ENCODE measurements at regions not wholly inside any gene's neighbourhood (a gene's known extent, or its start where the extent isn't known, plus 50 kb on each side); places are given as distances from the start of the nearest gene placed in this dataset.

DNA sequence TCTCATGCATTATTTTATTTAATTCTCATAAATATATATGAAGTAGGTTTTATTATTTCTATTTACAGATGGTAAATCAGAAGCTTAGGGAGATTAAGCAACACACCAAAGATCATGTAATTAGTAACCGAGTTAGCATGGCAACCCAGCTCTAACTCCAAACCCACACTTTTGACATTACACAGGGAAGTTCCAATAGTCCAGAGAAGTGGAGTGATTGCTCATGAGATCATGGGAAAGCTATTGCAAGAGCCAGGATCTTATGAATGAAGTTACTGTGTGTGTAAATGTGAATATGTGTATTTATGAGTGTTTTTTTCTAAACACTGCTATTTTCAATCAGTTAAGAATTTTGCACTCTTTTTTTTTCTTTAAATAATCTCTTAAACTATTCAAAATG, 225.8 kb upstream of the KIRREL3 start:
- peak in 2 of 8 experiments; percentile 56 to 69 for ATAC-seq (replicated peaks in 6 of 8)
- in situ Hi-C loops (cut with MboI; ENCODE audit: low pct_unique_long_range_greater_than_20kb in 2 of 9, low sequenced_read_pairs in 9 of 9, unreplicated experiment in 9 of 9): no loop called here
- WGBS, 10 experiments: 50 to 100% (median 83%) methylated on average over 1 of the region's 1 CpG; no CpG with 5 or more reads in 3 of the 10 experiments
- Histone ChIP-seq H3K4me3 (no peak overlapping the region), H3K4me1 (replicated peaks in 1 of 2) (no peaks in the 10 kb centered on the region), H3K27ac (no peak overlapping the region)

DNA sequence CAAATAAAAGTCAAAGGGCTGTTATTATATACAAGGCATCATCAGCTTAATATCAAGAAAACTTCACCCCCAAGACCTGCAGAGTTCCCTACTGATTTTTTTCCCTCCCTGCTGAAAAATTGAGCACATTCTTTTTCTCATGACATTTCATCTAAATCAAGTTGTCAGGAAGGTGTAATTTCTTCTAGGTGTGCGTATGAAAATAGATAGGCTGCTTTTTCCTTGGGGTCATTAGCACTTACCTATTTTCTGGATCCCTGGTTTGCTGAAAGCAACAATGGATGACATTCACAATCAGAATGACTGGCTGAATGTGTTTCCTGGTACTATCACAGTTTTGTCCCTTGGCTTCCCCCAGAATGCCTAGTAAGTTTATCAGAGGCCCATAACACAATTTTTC, 225.0 kb upstream of the KIRREL3 start:
- ATAC-seq (replicated peaks in 6 of 8): no peak
- no peak overlapping the region for H3K27ac ChIP-seq
- in situ Hi-C loops (cut with MboI; ENCODE audit: low pct_unique_long_range_greater_than_20kb in 2 of 9, low sequenced_read_pairs in 9 of 9, unreplicated experiment in 9 of 9): no loop called here
- 0 to 100% (median 73%) methylated on average over 1 of the region's 1 CpG; no CpG with 5 or more reads in 4 of the 10 experiments for WGBS, 10 experiments
- no peak overlapping the region for H3K4me3 ChIP-seq
- H3K4me1 ChIP-seq (replicated peaks in 1 of 2): no peaks in the 10 kb centered on the region

DNA sequence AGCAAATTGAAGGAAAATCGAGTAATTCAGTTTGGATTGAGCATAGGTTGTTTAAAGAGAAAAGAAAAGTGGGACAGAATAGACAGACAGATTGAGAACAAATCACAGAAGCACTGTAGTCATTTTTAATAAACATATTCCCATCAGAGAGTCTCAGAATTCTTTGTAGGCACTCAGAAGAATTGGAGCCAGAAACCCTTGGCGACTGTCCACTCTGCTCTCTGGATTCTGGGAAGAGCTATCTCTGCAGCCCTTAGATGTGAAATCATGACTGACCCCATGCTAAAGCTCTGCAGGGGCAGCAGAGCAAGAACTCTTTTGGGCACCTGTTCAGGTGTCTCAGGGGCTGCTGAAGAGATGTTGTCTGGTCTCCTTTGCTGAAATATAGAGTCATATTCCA, 223.7 kb upstream of the KIRREL3 start:
- no peak for ATAC-seq (replicated peaks in 6 of 8)
- in situ Hi-C loops (cut with MboI; ENCODE audit: low pct_unique_long_range_greater_than_20kb in 2 of 9, low sequenced_read_pairs in 9 of 9, unreplicated experiment in 9 of 9): no loop called here
- 0 to 88% (median 43%) methylated on average over 1 to 2 of the region's 2 CpGs; no CpG with 5 or more reads in 1 of the 10 experiments for WGBS, 10 experiments
- Histone ChIP-seq H3K27ac (no peak overlapping the region), H3K4me1 (replicated peaks in 1 of 2) (no peaks in the 10 kb centered on the region), H3K4me3 (no peak overlapping the region)

DNA sequence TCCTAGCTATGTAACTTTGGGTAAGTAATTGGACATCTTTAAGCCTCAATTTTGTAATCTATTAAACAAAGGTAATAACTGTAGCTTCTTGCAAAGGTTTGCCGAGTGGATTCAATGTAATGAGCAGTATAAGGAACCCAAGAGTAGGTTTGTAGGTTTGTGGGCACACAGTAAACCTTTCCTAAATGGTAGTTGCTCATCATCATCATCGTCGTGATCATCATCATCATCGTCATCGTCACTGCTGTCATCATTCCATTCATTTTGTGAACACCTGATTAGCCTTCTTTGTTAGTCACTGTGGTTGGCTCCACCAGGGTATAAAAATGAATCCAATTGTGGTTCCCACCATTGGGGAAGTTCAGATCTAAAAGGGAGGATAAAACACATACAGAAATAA, 223.1 kb upstream of the KIRREL3 start:
- H3K27ac ChIP-seq: no peak overlapping the region
- 0 to 100% (median 86%) methylated on average over 1 to 5 of the region's 5 CpGs for WGBS, 10 experiments
- H3K4me3 ChIP-seq: no peak overlapping the region
- in situ Hi-C loops (cut with MboI; ENCODE audit: low pct_unique_long_range_greater_than_20kb in 2 of 9, low sequenced_read_pairs in 9 of 9, unreplicated experiment in 9 of 9): no loop called here
- H3K4me1 ChIP-seq (replicated peaks in 1 of 2): no peaks in the 10 kb centered on the region
- ATAC-seq (replicated peaks in 6 of 8): no peak

DNA sequence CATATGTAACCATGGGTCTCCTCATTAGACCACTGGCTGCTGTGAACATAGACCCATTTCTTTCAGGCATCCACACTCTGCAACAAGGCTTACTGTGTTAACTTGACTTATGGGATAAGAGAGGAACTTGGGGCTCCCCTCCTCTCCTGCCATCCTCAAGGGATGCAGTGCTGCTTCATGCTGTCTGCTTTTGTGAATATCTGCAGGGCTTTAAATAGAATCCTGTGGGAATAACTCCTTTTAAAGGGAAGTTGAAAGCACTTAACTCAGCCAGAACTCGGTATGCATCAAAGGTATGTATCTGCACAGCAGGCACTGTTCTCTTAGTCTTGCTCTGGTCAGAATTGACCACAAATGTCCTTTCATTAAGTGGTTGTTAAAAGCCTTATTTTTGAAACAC, 222.5 kb upstream of the KIRREL3 start:
- ATAC-seq (replicated peaks in 6 of 8): no peak
- 0 to 25% (median 11%) methylated on average over 1 of the region's 1 CpG; no CpG with 5 or more reads in 1 of the 10 experiments for WGBS, 10 experiments
- Histone ChIP-seq H3K4me1 (replicated peaks in 1 of 2) (peaks cover 3 to 4% of the 10 kb centered on the region in 2 donors), H3K27ac (no peak overlapping the region), H3K4me3 (no peak overlapping the region)
- in situ Hi-C loops (cut with MboI; ENCODE audit: low pct_unique_long_range_greater_than_20kb in 2 of 9, low sequenced_read_pairs in 9 of 9, unreplicated experiment in 9 of 9): no loop called here

DNA sequence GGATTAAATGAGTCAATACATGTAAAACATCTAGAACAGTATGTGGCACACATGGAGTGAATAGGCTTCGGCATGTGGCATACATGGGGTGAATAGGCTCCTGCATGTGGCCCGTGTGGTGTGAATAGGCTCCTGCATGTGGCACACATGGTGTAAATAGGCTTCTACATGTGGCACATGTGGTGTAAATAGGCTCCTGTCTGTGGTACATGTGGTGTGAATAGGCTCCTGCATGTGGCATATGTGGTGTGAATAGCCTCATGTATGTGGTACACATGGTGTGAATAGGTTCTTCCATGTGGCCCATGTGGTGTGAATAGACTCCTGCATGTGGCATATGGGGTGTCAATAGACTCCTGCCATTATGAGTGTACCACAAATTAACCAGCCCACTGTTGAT, 219.1 kb upstream of the KIRREL3 start:
- WGBS, 10 experiments: 40 to 100% (median 71%) methylated on average over 1 to 2 of the region's 2 CpGs; no CpG with 5 or more reads in 6 of the 10 experiments
- in situ Hi-C loops (cut with MboI; ENCODE audit: low pct_unique_long_range_greater_than_20kb in 2 of 9, low sequenced_read_pairs in 9 of 9, unreplicated experiment in 9 of 9): no loop called here
- no peak for ATAC-seq (replicated peaks in 6 of 8)
- no peak overlapping the region for H3K4me3 ChIP-seq
- H3K27ac ChIP-seq: no peak overlapping the region
- H3K4me1 ChIP-seq (replicated peaks in 1 of 2): peaks cover 12 to 14% of the 10 kb centered on the region in 2 donors

DNA sequence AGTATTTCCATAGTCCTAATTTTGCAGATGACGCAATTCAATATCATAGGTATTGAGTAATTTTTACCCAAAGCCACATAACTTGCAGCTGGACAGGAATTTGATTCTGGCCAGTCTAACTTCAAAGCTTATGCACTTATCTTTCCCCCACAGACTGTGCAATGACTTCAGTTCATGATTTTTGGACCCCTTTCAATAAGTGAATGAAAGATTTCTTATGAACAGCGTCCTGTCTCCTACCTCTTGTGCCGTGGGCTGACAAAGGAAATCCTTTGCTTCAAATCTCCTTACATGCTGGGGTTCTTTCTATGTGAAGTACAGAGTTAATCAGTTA, 217.7 kb upstream of the KIRREL3 start:
- ATAC-seq (replicated peaks in 6 of 8): peak in 1 of 8 experiments; percentile 48
- WGBS, 10 experiments: 10 to 100% (median 77%) methylated on average over 1 to 3 of the region's 3 CpGs; no CpG with 5 or more reads in 2 of the 10 experiments
- in situ Hi-C loops (cut with MboI; ENCODE audit: low pct_unique_long_range_greater_than_20kb in 2 of 9, low sequenced_read_pairs in 9 of 9, unreplicated experiment in 9 of 9): no loop called here
- Histone ChIP-seq H3K27ac (no peak overlapping the region), H3K4me1 (replicated peaks in 1 of 2) (peaks cover 12 to 14% of the 10 kb centered on the region in 2 donors), H3K4me3 (no peak overlapping the region)

DNA sequence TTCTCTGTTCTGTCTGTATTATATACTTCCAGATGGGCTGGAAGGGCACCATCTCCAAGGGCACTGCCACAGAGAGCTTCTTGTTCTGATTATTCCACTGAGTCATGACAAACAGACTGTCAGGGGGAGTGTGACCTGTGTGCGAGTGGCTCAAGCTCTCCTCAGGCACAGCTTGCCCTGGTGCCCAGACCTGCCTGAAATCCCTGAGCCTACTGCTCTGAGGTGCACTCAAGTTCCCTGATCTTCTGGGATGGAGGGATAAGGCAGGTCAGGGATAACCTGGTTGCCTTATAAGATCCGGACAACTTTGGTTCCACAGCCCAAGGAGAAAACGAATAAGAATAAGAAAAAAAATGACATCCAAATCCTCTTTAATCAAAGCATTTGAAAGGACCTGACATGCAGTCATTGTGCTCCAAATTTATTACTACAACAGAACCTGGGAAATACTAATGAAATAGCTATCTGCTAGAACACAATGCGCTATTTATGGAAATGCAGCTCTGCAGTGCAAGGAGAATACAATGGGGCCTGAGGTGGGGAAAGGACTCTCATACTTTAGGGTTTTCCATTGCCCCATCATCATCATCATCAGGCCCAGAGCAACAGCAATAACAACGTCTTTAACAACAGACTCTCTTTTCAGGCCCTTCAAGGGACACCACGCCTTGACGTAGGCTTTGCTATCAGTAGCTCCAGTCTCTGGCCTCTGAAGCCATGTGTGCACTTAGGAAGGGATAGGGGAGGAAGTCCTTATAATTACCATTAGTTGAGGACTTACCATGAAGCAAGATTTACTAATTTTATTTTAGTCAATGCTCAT, 217.1 kb upstream of the KIRREL3 start:
- in situ Hi-C loops (cut with MboI; ENCODE audit: low pct_unique_long_range_greater_than_20kb in 2 of 9, low sequenced_read_pairs in 9 of 9, unreplicated experiment in 9 of 9): no loop called here
- no peak overlapping the region for H3K27ac ChIP-seq
- H3K4me3 ChIP-seq: no peak overlapping the region
- 15 to 79% (median 48%) methylated on average over 1 to 7 of the region's 7 CpGs; no CpG with 5 or more reads in 3 of the 10 experiments for WGBS, 10 experiments
- peaks cover 12 to 14% of the 10 kb centered on the region in 2 donors for H3K4me1 ChIP-seq (replicated peaks in 1 of 2)
- peak in 5 of 8 experiments; percentile 43 to 88 (median 70) for ATAC-seq (replicated peaks in 6 of 8)

DNA sequence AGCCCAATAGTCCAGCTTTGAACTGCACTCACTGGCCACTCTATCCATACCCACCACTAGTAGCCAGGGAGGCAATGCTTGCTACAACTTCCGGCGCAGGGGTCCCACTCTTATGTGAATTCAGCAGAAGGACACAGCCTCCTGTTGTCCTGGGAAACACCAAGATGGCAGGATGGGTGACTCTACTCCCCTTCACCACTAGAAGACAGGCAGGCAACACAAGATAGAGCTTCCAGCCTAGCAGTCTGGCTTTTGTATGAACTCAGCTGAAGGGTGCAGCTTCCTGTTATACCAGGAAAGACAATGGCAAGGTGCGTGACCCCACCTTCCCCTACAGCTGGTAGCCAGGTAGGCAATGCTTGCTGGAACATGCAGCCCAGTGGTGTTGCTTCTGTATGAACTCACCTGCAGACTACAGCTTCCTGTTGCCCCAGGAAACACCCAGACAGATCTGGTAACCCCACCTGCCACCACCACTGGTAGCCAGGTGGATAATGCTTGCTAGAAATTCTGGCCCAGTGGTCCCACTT, 205.2 kb upstream of the KIRREL3 start:
- Histone ChIP-seq H3K27ac (no peak overlapping the region), H3K4me3 (no peak overlapping the region), H3K4me1 (replicated peaks in 1 of 2) (no peaks in the 10 kb centered on the region)
- in situ Hi-C loops (cut with MboI; ENCODE audit: low pct_unique_long_range_greater_than_20kb in 2 of 9, low sequenced_read_pairs in 9 of 9, unreplicated experiment in 9 of 9): no loop called here
- WGBS, 10 experiments: 60 to 94% methylated on average over 1 to 2 of the region's 3 CpGs; no CpG with 5 or more reads in 8 of the 10 experiments
- no peak for ATAC-seq (replicated peaks in 6 of 8)

DNA sequence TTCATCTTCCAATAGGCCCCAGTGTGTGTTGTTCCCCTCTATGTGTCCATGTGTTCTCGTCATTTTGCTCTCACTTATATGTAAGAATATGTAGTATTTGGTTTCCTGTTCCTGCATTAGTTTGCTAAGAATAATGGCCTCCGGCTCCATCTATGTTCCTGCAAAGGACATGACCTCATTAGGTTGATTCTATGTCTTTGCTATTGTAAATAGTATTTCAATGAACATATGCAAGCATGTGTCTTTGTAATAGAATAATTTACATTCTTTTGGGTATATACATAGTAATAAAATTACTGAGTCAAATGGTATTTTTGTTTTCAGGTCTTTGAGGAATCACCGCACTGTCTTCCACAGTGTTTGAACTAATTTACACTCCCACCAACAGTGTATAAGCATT, 202.9 kb upstream of the KIRREL3 start:
- in situ Hi-C loops (cut with MboI; ENCODE audit: low pct_unique_long_range_greater_than_20kb in 2 of 9, low sequenced_read_pairs in 9 of 9, unreplicated experiment in 9 of 9): no loop called here
- 0 to 100% (median 31%) methylated on average over 1 to 3 of the region's 3 CpGs for WGBS, 10 experiments
- Histone ChIP-seq H3K4me1 (replicated peaks in 1 of 2) (no peaks in the 10 kb centered on the region), H3K27ac (no peak overlapping the region), H3K4me3 (no peak overlapping the region)
- ATAC-seq (replicated peaks in 6 of 8): peak in 4 of 8 experiments; percentile 17 to 92 (median 57)

DNA sequence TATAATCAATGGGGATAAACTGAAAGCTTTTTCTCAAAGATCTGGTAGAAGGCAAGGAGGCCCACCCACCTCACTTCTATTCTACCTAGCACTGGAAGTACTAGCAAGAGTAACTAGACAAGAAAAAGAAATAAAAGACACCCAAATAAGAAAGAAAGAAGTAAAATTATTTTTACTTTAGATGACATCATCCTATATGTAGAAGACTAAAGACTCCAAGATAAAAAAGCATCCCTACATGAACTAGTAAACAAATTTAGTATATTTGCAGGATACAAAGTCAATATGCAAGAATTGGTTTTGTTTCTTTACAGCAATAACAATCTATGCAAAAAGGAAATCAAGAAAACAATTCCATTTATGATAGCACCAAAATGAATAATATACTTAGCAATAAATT, 201.5 kb upstream of the KIRREL3 start:
- no peak overlapping the region for H3K4me3 ChIP-seq

DNA sequence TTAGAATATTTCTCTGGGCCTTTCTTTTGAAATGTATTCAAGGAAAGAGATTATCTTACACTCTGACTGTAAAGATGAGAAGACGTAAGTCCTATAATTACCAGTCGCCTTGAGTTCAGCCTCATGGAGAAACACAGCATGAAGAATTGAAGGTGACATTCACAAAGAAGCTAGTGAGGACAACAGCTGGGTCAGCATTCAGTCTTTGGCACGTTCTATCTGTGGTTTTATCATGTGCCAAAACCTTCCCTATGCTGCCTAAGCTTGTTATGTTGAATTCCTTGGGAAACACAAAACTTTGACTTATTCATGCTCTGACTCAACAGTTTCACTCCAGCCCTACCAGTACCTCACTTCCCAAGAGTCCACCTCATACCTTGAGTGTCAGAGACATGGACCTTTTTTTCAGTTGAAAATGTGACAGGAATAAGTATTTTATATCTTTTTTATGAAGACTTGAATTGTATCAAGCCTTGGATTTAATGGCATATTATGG, 198.8 kb upstream of the KIRREL3 start:
- in situ Hi-C loops (cut with MboI; ENCODE audit: low pct_unique_long_range_greater_than_20kb in 2 of 9, low sequenced_read_pairs in 9 of 9, unreplicated experiment in 9 of 9): no loop called here
- peak in 2 of 8 experiments; percentile 38 to 40 for ATAC-seq (replicated peaks in 6 of 8)
- peaks cover 0 to 7% of the 10 kb centered on the region in 2 donors for H3K4me1 ChIP-seq (replicated peaks in 1 of 2)
- H3K27ac ChIP-seq: no peak overlapping the region
- H3K4me3 ChIP-seq: no peak overlapping the region
- WGBS, 10 experiments: 0 to 86% (median 65%) methylated on average over 1 to 3 of the region's 3 CpGs; no CpG with 5 or more reads in 2 of the 10 experiments

More for the DNA sequence above, 201.5 kb upstream of the KIRREL3 start:
- no peak for ATAC-seq (replicated peaks in 6 of 8)
- Histone ChIP-seq H3K4me1 (replicated peaks in 1 of 2) (no peaks in the 10 kb centered on the region), H3K27ac (no peak overlapping the region)
- in situ Hi-C loops (cut with MboI; ENCODE audit: low pct_unique_long_range_greater_than_20kb in 2 of 9, low sequenced_read_pairs in 9 of 9, unreplicated experiment in 9 of 9): no loop called here

DNA sequence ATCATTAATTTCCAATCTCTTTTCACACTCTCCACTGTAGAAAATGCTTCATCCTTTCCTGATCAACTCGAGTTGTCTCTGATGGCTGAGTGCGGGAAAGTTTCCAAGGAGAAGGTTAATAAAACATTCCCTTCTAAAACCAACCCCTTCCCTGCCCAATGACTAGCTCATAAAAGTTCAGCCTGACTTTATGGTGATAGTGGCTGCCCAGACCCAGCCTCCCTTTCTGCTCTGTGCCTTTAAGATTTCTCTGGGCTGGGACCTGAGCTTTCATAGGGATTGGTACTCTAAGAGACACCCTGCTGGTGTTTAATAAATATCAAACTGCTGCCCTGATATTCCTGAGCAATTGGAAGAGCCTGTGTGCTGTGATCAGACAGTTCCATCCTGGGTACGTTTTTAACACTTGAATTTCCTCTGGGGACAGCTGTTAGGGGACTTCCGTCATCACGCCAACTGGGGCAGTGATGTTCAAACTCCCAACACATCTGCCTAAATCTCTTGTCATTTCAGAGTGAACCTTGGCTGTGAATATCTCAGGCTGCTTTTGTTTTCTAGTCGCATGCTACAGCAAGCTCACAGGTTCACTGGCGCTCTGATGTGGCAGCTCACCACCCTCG, 195.0 kb upstream of the KIRREL3 start:
- Histone ChIP-seq H3K27ac (no peak overlapping the region), H3K4me1 (replicated peaks in 1 of 2) (peaks cover 10 to 26% of the 10 kb centered on the region in 2 donors), H3K4me3 (no peak overlapping the region)
- peak in 3 of 8 experiments; percentile 26 to 59 (median 39) for ATAC-seq (replicated peaks in 6 of 8)
- in situ Hi-C loops (cut with MboI; ENCODE audit: low pct_unique_long_range_greater_than_20kb in 2 of 9, low sequenced_read_pairs in 9 of 9, unreplicated experiment in 9 of 9): no loop called here
- 0 to 80% (median 56%) methylated on average over 2 to 8 of the region's 8 CpGs for WGBS, 10 experiments
